ENCODE measurements at regions not wholly inside any gene's neighbourhood (a gene's known extent, or its start where the extent isn't known, plus 50 kb on each side); places are given as distances from the start of the nearest gene placed in this dataset.

GRCh38 chr5:61689153-61689846 is 357.2 kb downstream of the ZSWIM6 start:
- no peak for DNase-seq

GRCh38 chr5:61697809-61698558 is 365.9 kb downstream of the ZSWIM6 start:
- DNase-seq, result no peak

- DNase-seq, result no peak
Observed at GRCh38 chr5:61701877-61702602, 370.0 kb downstream of the ZSWIM6 start.

GRCh38 chr5:61702784-61703183 is 370.7 kb downstream of the ZSWIM6 start:
- no peak for DNase-seq

GRCh38 chr5:61704289-61704688 is 372.2 kb downstream of the ZSWIM6 start:
- no peak for DNase-seq

GRCh38 chr5:61706751-61707150 is 374.7 kb downstream of the ZSWIM6 start:
- no peak for DNase-seq

- no peak for DNase-seq
Observed at GRCh38 chr5:61719124-61719523, 387.1 kb downstream of the ZSWIM6 start.

GRCh38 chr5:61720829-61721228 is 388.8 kb downstream of the ZSWIM6 start:
- no peak for DNase-seq

- no peak for DNase-seq
Observed at GRCh38 chr5:61724102-61724501, 392.0 kb downstream of the ZSWIM6 start.

- no peak for DNase-seq
Observed at GRCh38 chr5:61728287-61728686, 396.2 kb downstream of the ZSWIM6 start.

- no peak for DNase-seq
Observed at GRCh38 chr5:61730866-61731265, 398.8 kb downstream of the ZSWIM6 start.

GRCh38 chr5:61731267-61731945 is 399.3 kb downstream of the ZSWIM6 start:
- no peak for DNase-seq

GRCh38 chr5:61731946-61732314 is 399.9 kb downstream of the ZSWIM6 start:
- DNase-seq, result no peak

GRCh38 chr5:61732369-61732768 is 400.3 kb downstream of the ZSWIM6 start:
- no peak for DNase-seq

- DNase-seq, result no peak
Observed at GRCh38 chr5:61732796-61733195, 400.7 kb downstream of the ZSWIM6 start.

GRCh38 chr5:61734001-61734400 is 401.9 kb downstream of the ZSWIM6 start:
- no peak for DNase-seq

GRCh38 chr5:61734966-61735365 is 402.9 kb downstream of the ZSWIM6 start:
- no peak for DNase-seq

- DNase-seq, result no peak
Observed at GRCh38 chr5:61735531-61735930, 403.5 kb downstream of the ZSWIM6 start.

GRCh38 chr5:61735995-61736394 is 403.9 kb downstream of the ZSWIM6 start:
- DNase-seq, result no peak

- DNase-seq, result no peak
Observed at GRCh38 chr5:61737301-61737963, 405.4 kb downstream of the ZSWIM6 start.

- no peak for DNase-seq
Observed at GRCh38 chr5:61737964-61738340, 405.9 kb downstream of the ZSWIM6 start.

GRCh38 chr5:61738446-61738845 is 406.4 kb downstream of the ZSWIM6 start:
- DNase-seq, result no peak
